Activated CD8-positive, alpha-beta T cell treated with anti-CD3 and anti-CD28 coated beads for 36 hours (primary cell): ENCODE measurements at regions not wholly inside any gene's neighbourhood (a gene's known extent, or its start where the extent isn't known, plus 50 kb on each side); places are given as distances from the start of the nearest gene placed in this dataset.

Source experiments
- ATAC-seq: fragments of 200-7000 bp; cut with Tn5 transposase; one replicate; pipeline ENCODE4 v1.10.0; 2021; ENCODE audit warnings: mild to moderate bottlenecking, moderate library complexity
- CTCF ChIA-PET: fragments of 350-600 bp; sonication (Branson Sonifier 250); formaldehyde crosslinking; loops from one replicate; lab custom pipeline; 2021; ENCODE audit warnings: antibody characterized with exemption; lab: Charles Lee
- POLR2A ChIA-PET: fragments of 350-600 bp; sonication (Branson Sonifier 250); formaldehyde crosslinking; loops from one replicate; lab custom pipeline; 2021; ENCODE audit warnings: antibody characterized with exemption; lab: Charles Lee
- DNase-seq: peaks from one replicate; pipeline ENCODE4 v3.0.0-alpha.2; 2020
- H3K27ac Mint-ChIP-seq: one replicate; pipeline ENCODE4 v1.8.0; 2021; ENCODE audit warnings: mild to moderate bottlenecking, mixed read lengths
- H3K27me3 Mint-ChIP-seq: one replicate; pipeline ENCODE4 v1.8.0; 2021; ENCODE audit warnings: mixed read lengths
- H3K36me3 Mint-ChIP-seq: one replicate; pipeline ENCODE4 v1.8.0; 2021; ENCODE audit warnings: low read depth, mixed read lengths
- H3K4me1 Mint-ChIP-seq: one replicate; pipeline ENCODE4 v1.8.0; 2021; ENCODE audit warnings: low read depth, mixed read lengths
- H3K4me3 Mint-ChIP-seq: one replicate; pipeline ENCODE4 v1.8.0; 2021; ENCODE audit warnings: mild to moderate bottlenecking, moderate library complexity, mixed read lengths
- H3K9me3 Mint-ChIP-seq: one replicate; pipeline ENCODE4 v1.8.0; 2021; ENCODE audit warnings: mixed read lengths
- intact Hi-C: fragments of 100-400 bp; cut with micrococcal nuclease; formaldehyde crosslinking; loops from one replicate; pipeline ENCODE4 v1.10.0; 2022
- TF ChIP-seq, protein P1 (sequence below): fragments of 200-600 bp; IDR thresholded peaks from one replicate; pipeline ENCODE4 v1.8.0; 2022; ENCODE audit warnings: antibody characterized with exemption, mild to moderate bottlenecking

DNA sequence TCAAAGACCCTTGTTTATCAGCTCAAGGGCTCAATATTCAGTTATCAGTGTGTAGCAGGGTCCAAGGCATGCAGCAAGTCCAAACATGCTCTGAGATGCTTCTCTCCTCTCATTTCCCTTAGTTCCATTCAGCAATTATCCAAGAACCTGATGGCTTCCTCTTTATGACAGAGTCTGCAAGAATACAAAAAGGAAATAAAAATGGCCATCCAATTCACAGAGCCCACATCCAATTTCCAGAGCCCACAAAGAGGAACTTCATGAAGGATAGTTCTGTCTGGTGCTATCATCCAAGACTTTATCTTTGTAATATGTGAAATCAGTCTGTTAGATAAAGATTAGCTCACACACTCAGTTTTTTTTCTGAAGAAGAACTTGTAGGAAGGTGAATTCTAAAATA, 217.2 kb downstream of the LACC1 start:
- POLR2A ChIA-PET = no interaction called here
- no peak for ATAC-seq

DNA sequence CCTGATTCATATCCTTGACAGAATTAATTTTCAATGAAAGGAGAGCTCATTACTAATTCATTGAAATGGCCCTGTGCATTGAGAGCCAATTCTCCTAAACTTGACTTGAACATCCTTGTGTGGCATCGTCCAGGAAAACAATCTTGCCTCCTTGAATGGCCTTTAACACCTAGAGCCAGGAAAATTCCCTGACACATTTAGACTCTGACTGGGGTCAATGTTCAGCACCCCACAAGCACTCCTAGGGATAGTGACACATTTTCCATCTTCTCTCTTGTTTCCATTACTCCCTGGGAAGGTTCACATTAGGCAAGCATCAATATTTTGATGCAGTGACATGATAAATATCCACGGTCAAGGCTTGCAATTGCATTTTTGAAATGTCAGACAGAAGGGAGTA, 218.9 kb downstream of the LACC1 start:
- POLR2A ChIA-PET = no interaction called here
- intact Hi-C loops = no loop called here
- Mint-ChIP-seq H3K27ac (no peak overlapping the region), H3K9me3 (peaks cover 3% of the 10 kb centered on the region), H3K4me1 (no peaks in the 10 kb centered on the region), H3K27me3 (peaks cover 5% of the 10 kb centered on the region), H3K36me3 (no peaks in the 10 kb centered on the region), H3K4me3 (no peak overlapping the region)
- no peak for ATAC-seq
- DNase-seq = no peak
- TF ChIP-seq, protein P1, sequence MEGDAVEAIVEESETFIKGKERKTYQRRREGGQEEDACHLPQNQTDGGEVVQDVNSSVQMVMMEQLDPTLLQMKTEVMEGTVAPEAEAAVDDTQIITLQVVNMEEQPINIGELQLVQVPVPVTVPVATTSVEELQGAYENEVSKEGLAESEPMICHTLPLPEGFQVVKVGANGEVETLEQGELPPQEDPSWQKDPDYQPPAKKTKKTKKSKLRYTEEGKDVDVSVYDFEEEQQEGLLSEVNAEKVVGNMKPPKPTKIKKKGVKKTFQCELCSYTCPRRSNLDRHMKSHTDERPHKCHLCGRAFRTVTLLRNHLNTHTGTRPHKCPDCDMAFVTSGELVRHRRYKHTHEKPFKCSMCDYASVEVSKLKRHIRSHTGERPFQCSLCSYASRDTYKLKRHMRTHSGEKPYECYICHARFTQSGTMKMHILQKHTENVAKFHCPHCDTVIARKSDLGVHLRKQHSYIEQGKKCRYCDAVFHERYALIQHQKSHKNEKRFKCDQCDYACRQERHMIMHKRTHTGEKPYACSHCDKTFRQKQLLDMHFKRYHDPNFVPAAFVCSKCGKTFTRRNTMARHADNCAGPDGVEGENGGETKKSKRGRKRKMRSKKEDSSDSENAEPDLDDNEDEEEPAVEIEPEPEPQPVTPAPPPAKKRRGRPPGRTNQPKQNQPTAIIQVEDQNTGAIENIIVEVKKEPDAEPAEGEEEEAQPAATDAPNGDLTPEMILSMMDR = no peak
- CTCF ChIA-PET = no interaction called here

More for the DNA sequence above, 217.2 kb downstream of the LACC1 start:
- CTCF ChIA-PET = interaction anchor here (1.7 kb wide), 1 partner anchor 8 kb away, joined by 4 read pairs; no protein-coding TSS in a partner anchor
- no peak for DNase-seq
- peaks cover 2% of the 10 kb centered on the region for H3K9me3 Mint-ChIP-seq
- H3K4me3 Mint-ChIP-seq = no peak overlapping the region
- intact Hi-C loops = no loop called here
- no peaks in the 10 kb centered on the region for H3K36me3 Mint-ChIP-seq
- peaks cover 4% of the 10 kb centered on the region for H3K4me1 Mint-ChIP-seq
- TF ChIP-seq, protein P1 = no peak
- H3K27ac Mint-ChIP-seq = no peak overlapping the region
- H3K27me3 Mint-ChIP-seq = peaks cover 5% of the 10 kb centered on the region

DNA sequence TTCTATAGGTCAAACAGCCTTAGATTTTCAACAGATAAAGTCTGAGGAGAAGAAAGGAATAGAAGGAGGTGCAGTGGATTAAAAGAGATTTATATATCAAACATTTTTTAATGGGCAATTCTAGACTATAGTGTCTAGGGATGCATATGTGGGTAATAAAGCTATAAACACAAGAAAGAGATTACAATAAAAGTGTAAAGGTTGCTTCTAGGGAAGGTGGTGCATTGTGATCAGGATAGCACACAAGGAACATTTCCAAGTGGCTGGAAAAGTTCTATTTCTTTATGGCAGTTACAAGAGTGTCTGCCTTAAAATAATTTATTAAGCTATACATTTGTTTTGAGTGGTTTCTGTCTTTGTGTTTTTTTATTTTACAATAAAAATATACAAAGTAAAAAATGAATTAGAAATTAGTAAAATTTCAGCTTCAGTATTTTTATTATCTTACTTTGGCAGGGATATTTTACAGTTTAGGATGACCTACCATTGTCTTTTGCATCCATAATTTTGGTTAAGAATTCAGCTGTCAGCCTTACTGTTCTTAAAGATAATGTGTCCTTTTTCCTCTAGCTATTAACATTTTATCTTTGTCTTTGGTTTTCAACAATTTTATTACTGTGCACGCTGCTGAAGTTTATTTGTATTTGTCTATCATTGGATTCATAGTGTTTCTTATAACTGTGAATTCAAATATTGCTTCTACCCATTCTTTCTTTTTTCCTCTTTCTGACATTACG, 221.8 kb downstream of the LACC1 start:
- CTCF ChIA-PET = no interaction called here
- POLR2A ChIA-PET = no interaction called here
- TF ChIP-seq, protein P1 = no peak
- H3K27ac Mint-ChIP-seq = no peak overlapping the region
- H3K4me3 Mint-ChIP-seq = no peak overlapping the region
- H3K36me3 Mint-ChIP-seq = no peaks in the 10 kb centered on the region
- DNase-seq (no peak), ATAC-seq (no peak)
- peaks cover under 1% of the 10 kb centered on the region for H3K4me1 Mint-ChIP-seq
- peaks cover 3% of the 10 kb centered on the region for H3K9me3 Mint-ChIP-seq
- intact Hi-C loops = no loop called here
- H3K27me3 Mint-ChIP-seq = peaks cover 8% of the 10 kb centered on the region

DNA sequence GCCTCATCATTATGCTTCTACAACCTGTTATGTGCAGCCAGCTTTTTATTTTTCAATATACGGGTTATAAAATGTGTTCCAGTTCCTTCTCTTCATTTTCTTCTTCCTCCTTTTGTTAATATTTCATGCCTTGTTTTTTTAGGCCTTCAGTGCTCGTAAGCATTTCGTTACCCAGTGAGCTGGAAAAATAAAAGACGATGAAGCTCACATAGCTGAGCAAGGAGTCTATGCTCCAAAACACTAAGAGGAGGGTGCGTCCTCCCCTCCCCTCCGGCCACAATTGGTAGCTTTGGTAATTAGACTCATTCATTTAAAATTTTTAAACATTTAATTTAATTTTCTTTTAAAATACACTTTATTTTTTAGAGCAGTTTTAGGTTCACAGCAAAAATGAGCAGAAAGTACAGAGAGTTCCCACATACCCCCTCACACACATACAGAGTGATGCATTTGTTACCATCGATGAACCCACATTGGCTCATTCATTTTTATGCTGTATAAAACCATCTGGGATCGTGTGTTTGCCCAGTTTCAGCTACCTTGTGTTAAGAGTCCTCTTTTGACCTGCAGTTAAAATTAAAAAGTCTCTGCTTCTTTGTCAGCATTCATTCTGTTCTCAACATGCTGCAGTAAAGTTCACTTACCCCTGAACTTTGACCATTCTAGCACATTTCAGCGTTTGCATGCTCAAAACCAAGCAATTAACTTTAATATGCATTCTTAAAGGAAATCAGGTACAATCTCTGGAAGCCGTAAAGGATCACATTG, 223.9 kb downstream of the LACC1 start:
- no peak for DNase-seq
- Mint-ChIP-seq H3K4me1 (peaks cover 3% of the 10 kb centered on the region), H3K9me3 (peaks cover 3% of the 10 kb centered on the region), H3K36me3 (no peaks in the 10 kb centered on the region), H3K4me3 (no peak overlapping the region), H3K27ac (no peak overlapping the region), H3K27me3 (peaks cover 8% of the 10 kb centered on the region)
- ATAC-seq = no peak
- CTCF ChIA-PET = no interaction called here
- TF ChIP-seq, protein P1 = no peak
- intact Hi-C loops = no loop called here
- POLR2A ChIA-PET = no interaction called here

DNA sequence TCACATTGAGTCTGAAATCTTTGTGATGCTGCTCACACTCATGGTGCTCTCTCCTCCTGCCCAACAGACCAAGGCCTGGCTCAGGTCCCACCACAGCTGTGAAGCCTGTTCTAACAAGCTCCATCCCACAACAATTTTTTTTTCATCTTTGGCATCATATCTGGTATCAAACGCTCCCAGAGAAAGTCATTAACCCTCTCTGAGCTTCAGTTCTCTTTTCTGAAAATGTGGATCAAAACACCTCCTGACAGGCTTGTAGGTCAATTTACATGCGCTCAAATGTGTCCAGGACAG, 224.4 kb downstream of the LACC1 start:
- H3K4me3 Mint-ChIP-seq = no peak overlapping the region
- no peaks in the 10 kb centered on the region for H3K36me3 Mint-ChIP-seq
- ChIA-PET POLR2A (no interaction called here), CTCF (no interaction called here)
- peaks cover 8% of the 10 kb centered on the region for H3K27me3 Mint-ChIP-seq
- peaks cover 3% of the 10 kb centered on the region for H3K9me3 Mint-ChIP-seq
- DNase-seq = no peak
- ATAC-seq = no peak
- intact Hi-C loops = no loop called here
- TF ChIP-seq, protein P1 = no peak
- H3K4me1 Mint-ChIP-seq = peaks cover 3% of the 10 kb centered on the region
- H3K27ac Mint-ChIP-seq = no peak overlapping the region
